ENCODE measurements at regions not wholly inside any gene's neighbourhood (a gene's known extent, or its start where the extent isn't known, plus 50 kb on each side); places are given as distances from the start of the nearest gene placed in this dataset.

- Histone ChIP-seq H3K27ac (replicated peaks; ENCODE audit: low read length) (no peak overlapping the region), H3K4ac (ENCODE audit: low read length) (no peak overlapping the region), H3K18ac (ENCODE audit: low read length) (no peak overlapping the region), H3K27me3 (ENCODE audit: control insufficient read depth in 3 of 3, insufficient read depth in 3 of 3, low read depth in 1 of 3, low read length in 3 of 3) (no peaks in the 10 kb centered on the region), H3K79me1 (ENCODE audit: low read depth, low read length) (no peaks in the 10 kb centered on the region), H3K4me1 (ENCODE audit: control insufficient read depth in 2 of 2, insufficient read depth in 1 of 2, low read depth in 1 of 2, low read length in 2 of 2) (peaks cover 10 to 17% of the 10 kb centered on the region in 2 donors), H3K4me2 (ENCODE audit: insufficient read depth, low read length, poor library complexity, severe bottlenecking) (no peak overlapping the region), H4K91ac (ENCODE audit: low read depth, low read length, poor library complexity) (no peak overlapping the region), H3K4me3 (ENCODE audit: low read length in 2 of 2) (no peak overlapping the region), H3K9me3 (replicated peaks in 1 of 2; ENCODE audit: control insufficient read depth in 2 of 2, insufficient read depth in 1 of 2, low read depth in 1 of 2, low read length in 2 of 2) (no peaks in the 10 kb centered on the region), H2AFZ (ENCODE audit: low read length) (peak overlapping the region; percentile 27), H2BK120ac (ENCODE audit: low read depth, low read length) (no peak overlapping the region), H3K23ac (ENCODE audit: low read depth, low read length, poor library complexity) (no peak overlapping the region), H2BK12ac (ENCODE audit: low read length) (no peak overlapping the region), H3K36me3 (replicated peaks in 1 of 2; ENCODE audit: control insufficient read depth in 2 of 2, insufficient read depth in 2 of 2, low read length in 2 of 2) (no peaks in the 10 kb centered on the region), H2AK5ac (ENCODE audit: low read depth, low read length) (no peak overlapping the region), H2BK5ac (ENCODE audit: low read length) (no peak overlapping the region), H3K14ac (ENCODE audit: low read length) (no peak overlapping the region), H4K8ac (ENCODE audit: low read depth, low read length) (no peak overlapping the region), H3K9ac (ENCODE audit: low read depth, low read length, poor library complexity) (no peak overlapping the region), H2BK15ac (ENCODE audit: low read length) (no peak overlapping the region)
- no CpG with 5 or more reads among the region's 3 CpGs for WGBS, 2 donors (ENCODE audit: extremely low coverage in 2 of 2, insufficient read length in 2 of 2, insufficient replicate concordance in 1 of 2)
- DNase-seq (ENCODE audit: low spot score) = no peak
Observed at GRCh38 chr9:1918108-1918507, 97.0 kb upstream of the SMARCA2 start.

GRCh38 chr9:1918622-1919021 is 96.5 kb upstream of the SMARCA2 start:
- Histone ChIP-seq H4K8ac (ENCODE audit: low read depth, low read length) (no peak overlapping the region), H3K18ac (ENCODE audit: low read length) (no peak overlapping the region), H4K91ac (ENCODE audit: low read depth, low read length, poor library complexity) (no peak overlapping the region), H3K4me2 (ENCODE audit: insufficient read depth, low read length, poor library complexity, severe bottlenecking) (no peak overlapping the region), H3K79me1 (ENCODE audit: low read depth, low read length) (no peaks in the 10 kb centered on the region), H3K4ac (ENCODE audit: low read length) (no peak overlapping the region), H3K9ac (ENCODE audit: low read depth, low read length, poor library complexity) (no peak overlapping the region), H2BK15ac (ENCODE audit: low read length) (no peak overlapping the region), H2AFZ (ENCODE audit: low read length) (peak overlapping the region; percentile 27), H3K4me3 (ENCODE audit: low read length in 2 of 2) (no peak overlapping the region), H3K9me3 (replicated peaks in 1 of 2; ENCODE audit: control insufficient read depth in 2 of 2, insufficient read depth in 1 of 2, low read depth in 1 of 2, low read length in 2 of 2) (no peaks in the 10 kb centered on the region), H3K14ac (ENCODE audit: low read length) (no peak overlapping the region), H2AK5ac (ENCODE audit: low read depth, low read length) (no peak overlapping the region), H3K27ac (replicated peaks; ENCODE audit: low read length) (no peak overlapping the region), H3K36me3 (replicated peaks in 1 of 2; ENCODE audit: control insufficient read depth in 2 of 2, insufficient read depth in 2 of 2, low read length in 2 of 2) (no peaks in the 10 kb centered on the region), H3K4me1 (ENCODE audit: control insufficient read depth in 2 of 2, insufficient read depth in 1 of 2, low read depth in 1 of 2, low read length in 2 of 2) (peaks cover 10 to 17% of the 10 kb centered on the region in 2 donors), H2BK12ac (ENCODE audit: low read length) (no peak overlapping the region), H3K27me3 (ENCODE audit: control insufficient read depth in 3 of 3, insufficient read depth in 3 of 3, low read depth in 1 of 3, low read length in 3 of 3) (no peaks in the 10 kb centered on the region), H3K23ac (ENCODE audit: low read depth, low read length, poor library complexity) (no peak overlapping the region), H2BK5ac (ENCODE audit: low read length) (no peak overlapping the region), H2BK120ac (ENCODE audit: low read depth, low read length) (no peak overlapping the region)
- no peak for DNase-seq (ENCODE audit: low spot score)
- WGBS, 2 donors (ENCODE audit: extremely low coverage in 2 of 2, insufficient read length in 2 of 2, insufficient replicate concordance in 1 of 2) = no CpG with 5 or more reads among the region's 5 CpGs

GRCh38 chr9:1919229-1919628 is 95.9 kb upstream of the SMARCA2 start:
- Histone ChIP-seq H2BK120ac (ENCODE audit: low read depth, low read length) (no peak overlapping the region), H2BK15ac (ENCODE audit: low read length) (no peak overlapping the region), H4K8ac (ENCODE audit: low read depth, low read length) (no peak overlapping the region), H3K79me1 (ENCODE audit: low read depth, low read length) (no peaks in the 10 kb centered on the region), H3K4me2 (ENCODE audit: insufficient read depth, low read length, poor library complexity, severe bottlenecking) (no peak overlapping the region), H2AFZ (ENCODE audit: low read length) (no peak overlapping the region), H3K23ac (ENCODE audit: low read depth, low read length, poor library complexity) (no peak overlapping the region), H3K4me3 (ENCODE audit: low read length in 2 of 2) (no peak overlapping the region), H4K91ac (ENCODE audit: low read depth, low read length, poor library complexity) (no peak overlapping the region), H3K9ac (ENCODE audit: low read depth, low read length, poor library complexity) (no peak overlapping the region), H3K4ac (ENCODE audit: low read length) (no peak overlapping the region), H2BK12ac (ENCODE audit: low read length) (no peak overlapping the region), H3K14ac (ENCODE audit: low read length) (no peak overlapping the region), H2BK5ac (ENCODE audit: low read length) (no peak overlapping the region), H3K36me3 (replicated peaks in 1 of 2; ENCODE audit: control insufficient read depth in 2 of 2, insufficient read depth in 2 of 2, low read length in 2 of 2) (no peaks in the 10 kb centered on the region), H3K18ac (ENCODE audit: low read length) (no peak overlapping the region), H3K9me3 (replicated peaks in 1 of 2; ENCODE audit: control insufficient read depth in 2 of 2, insufficient read depth in 1 of 2, low read depth in 1 of 2, low read length in 2 of 2) (no peaks in the 10 kb centered on the region), H3K27me3 (ENCODE audit: control insufficient read depth in 3 of 3, insufficient read depth in 3 of 3, low read depth in 1 of 3, low read length in 3 of 3) (no peaks in the 10 kb centered on the region), H3K4me1 (ENCODE audit: control insufficient read depth in 2 of 2, insufficient read depth in 1 of 2, low read depth in 1 of 2, low read length in 2 of 2) (peaks cover 10 to 17% of the 10 kb centered on the region in 2 donors), H3K27ac (replicated peaks; ENCODE audit: low read length) (no peak overlapping the region), H2AK5ac (ENCODE audit: low read depth, low read length) (no peak overlapping the region)
- no peak for DNase-seq (ENCODE audit: low spot score)
- no CpG with 5 or more reads among the region's 4 CpGs for whole genome bisulfite sequencing, 2 donors (ENCODE audit: extremely low coverage in 2 of 2, insufficient read length in 2 of 2, insufficient replicate concordance in 1 of 2)

GRCh38 chr9:1920386-1920785 is 94.8 kb upstream of the SMARCA2 start:
- H3K4me1 ChIP-seq (ENCODE audit: control insufficient read depth in 2 of 2, insufficient read depth in 1 of 2, low read depth in 1 of 2, low read length in 2 of 2) = peaks cover 10 to 17% of the 10 kb centered on the region in 2 donors
- H3K79me1 ChIP-seq (ENCODE audit: low read depth, low read length) = no peaks in the 10 kb centered on the region
- H2BK5ac ChIP-seq (ENCODE audit: low read length) = no peak overlapping the region
- DNase-seq (ENCODE audit: low spot score) = no peak
- H2AFZ ChIP-seq (ENCODE audit: low read length) = no peak overlapping the region
- H2BK15ac ChIP-seq (ENCODE audit: low read length) = no peak overlapping the region
- H3K14ac ChIP-seq (ENCODE audit: low read length) = no peak overlapping the region
- H3K4me2 ChIP-seq (ENCODE audit: insufficient read depth, low read length, poor library complexity, severe bottlenecking) = no peak overlapping the region
- no peak overlapping the region for H3K9ac ChIP-seq (ENCODE audit: low read depth, low read length, poor library complexity)
- no peak overlapping the region for H3K4ac ChIP-seq (ENCODE audit: low read length)
- no peak overlapping the region for H3K18ac ChIP-seq (ENCODE audit: low read length)
- no peak overlapping the region for H3K4me3 ChIP-seq (ENCODE audit: low read length in 2 of 2)
- no peak overlapping the region for H3K23ac ChIP-seq (ENCODE audit: low read depth, low read length, poor library complexity)
- no peaks in the 10 kb centered on the region for H3K36me3 ChIP-seq (replicated peaks in 1 of 2; ENCODE audit: control insufficient read depth in 2 of 2, insufficient read depth in 2 of 2, low read length in 2 of 2)
- H2AK5ac ChIP-seq (ENCODE audit: low read depth, low read length) = no peak overlapping the region
- no peak overlapping the region for H2BK12ac ChIP-seq (ENCODE audit: low read length)
- no peaks in the 10 kb centered on the region for H3K9me3 ChIP-seq (replicated peaks in 1 of 2; ENCODE audit: control insufficient read depth in 2 of 2, insufficient read depth in 1 of 2, low read depth in 1 of 2, low read length in 2 of 2)
- H2BK120ac ChIP-seq (ENCODE audit: low read depth, low read length) = no peak overlapping the region
- H3K27ac ChIP-seq (replicated peaks; ENCODE audit: low read length) = no peak overlapping the region
- H3K27me3 ChIP-seq (ENCODE audit: control insufficient read depth in 3 of 3, insufficient read depth in 3 of 3, low read depth in 1 of 3, low read length in 3 of 3) = no peaks in the 10 kb centered on the region
- H4K91ac ChIP-seq (ENCODE audit: low read depth, low read length, poor library complexity) = no peak overlapping the region
- WGBS, 2 donors (ENCODE audit: extremely low coverage in 2 of 2, insufficient read length in 2 of 2, insufficient replicate concordance in 1 of 2) = no CpG with 5 or more reads among the region's 3 CpGs
- no peak overlapping the region for H4K8ac ChIP-seq (ENCODE audit: low read depth, low read length)

All from neuronal stem cell (in vitro differentiated cells).